SU-DHL-6 (cell line): ENCODE measurements at regions not wholly inside any gene's neighbourhood (a gene's known extent, or its start where the extent isn't known, plus 50 kb on each side); places are given as distances from the start of the nearest gene placed in this dataset.

Experiments
- EZH2phosphoT487 ChIP-seq: fragments of 200-600 bp; sonication (generic), shearing (Covaris generic); conservative IDR thresholded peaks from 2 replicates; pipeline ENCODE4 v1.6.1; 2018; ENCODE audit warnings: mild to moderate bottlenecking, antibody characterized with exemption, low read length, moderate library complexity, mixed read lengths
- TF ChIP-seq, protein P1 (sequence below): fragments of 200-600 bp; sonication (generic); IDR thresholded peaks from one replicate; pipeline ENCODE4 v1.5.1; 2017; ENCODE audit warnings: antibody characterized with exemption, mild to moderate bottlenecking, low read length, moderate library complexity; ENCODE audit not compliant: insufficient read depth, poor library complexity, severe bottlenecking

DNA sequence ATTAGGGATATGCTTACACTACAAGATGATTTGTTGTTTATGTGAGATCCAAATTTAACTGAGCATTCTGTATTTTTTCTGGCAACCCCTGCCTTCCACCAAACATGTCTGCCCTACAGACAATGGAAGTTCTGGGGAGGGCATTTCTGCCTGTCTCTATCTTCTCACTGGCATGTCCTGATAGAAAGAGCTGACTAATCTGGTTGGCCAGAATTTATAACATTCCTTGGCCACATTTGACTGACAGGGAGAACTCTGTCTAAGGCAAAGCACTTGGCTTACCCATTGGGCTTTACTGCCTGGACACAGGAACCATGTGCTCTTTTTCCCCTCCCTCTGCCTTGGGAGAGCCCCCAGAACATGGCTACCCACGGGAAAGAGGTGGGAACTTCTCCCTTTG is 70.6 kb upstream of the TMEM178A start:
- TF ChIP-seq, protein P1, sequence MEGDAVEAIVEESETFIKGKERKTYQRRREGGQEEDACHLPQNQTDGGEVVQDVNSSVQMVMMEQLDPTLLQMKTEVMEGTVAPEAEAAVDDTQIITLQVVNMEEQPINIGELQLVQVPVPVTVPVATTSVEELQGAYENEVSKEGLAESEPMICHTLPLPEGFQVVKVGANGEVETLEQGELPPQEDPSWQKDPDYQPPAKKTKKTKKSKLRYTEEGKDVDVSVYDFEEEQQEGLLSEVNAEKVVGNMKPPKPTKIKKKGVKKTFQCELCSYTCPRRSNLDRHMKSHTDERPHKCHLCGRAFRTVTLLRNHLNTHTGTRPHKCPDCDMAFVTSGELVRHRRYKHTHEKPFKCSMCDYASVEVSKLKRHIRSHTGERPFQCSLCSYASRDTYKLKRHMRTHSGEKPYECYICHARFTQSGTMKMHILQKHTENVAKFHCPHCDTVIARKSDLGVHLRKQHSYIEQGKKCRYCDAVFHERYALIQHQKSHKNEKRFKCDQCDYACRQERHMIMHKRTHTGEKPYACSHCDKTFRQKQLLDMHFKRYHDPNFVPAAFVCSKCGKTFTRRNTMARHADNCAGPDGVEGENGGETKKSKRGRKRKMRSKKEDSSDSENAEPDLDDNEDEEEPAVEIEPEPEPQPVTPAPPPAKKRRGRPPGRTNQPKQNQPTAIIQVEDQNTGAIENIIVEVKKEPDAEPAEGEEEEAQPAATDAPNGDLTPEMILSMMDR, result no peak
- no peak for TF ChIP-seq EZH2phosphoT487
